A673 (cell line): ENCODE measurements at regions not wholly inside any gene's neighbourhood (a gene's known extent, or its start where the extent isn't known, plus 50 kb on each side); places are given as distances from the start of the nearest gene placed in this dataset.

Source experiments
- BruUV-seq: library from RNA; stranded (reverse); fragments of 400-500 nt; replicated peaks from 2 replicates; lab custom pipeline; 2021; lab: Mats Ljungman, UMichigan
- CTCF ChIA-PET: fragments of 300-600 bp; sonication (Branson Sonifier 250); formaldehyde crosslinking; loops from one replicate; lab custom pipeline; 2022; ENCODE audit warnings: antibody characterized with exemption; lab: Charles Lee
- POLR2A ChIA-PET: fragments of 300-600 bp; sonication (Branson Sonifier 250); formaldehyde crosslinking; loops from one replicate; lab custom pipeline; 2022; ENCODE audit warnings: antibody characterized with exemption; ENCODE audit not compliant: low non-redundant PET; lab: Charles Lee
- DNase-seq: peaks from one replicate; pipeline ENCODE4 v3.0.0-alpha.2; 2015; ENCODE audit warnings: low spot score
- H3K27ac ChIP-seq: fragments of 200-600 bp; sonication (generic); 2 replicates; pipeline ENCODE4 v1.5.1; 2016; ENCODE audit warnings: mixed run types, low read depth, mild to moderate bottlenecking, mixed read lengths, antibody characterized with exemption, low read length; ENCODE audit not compliant: poor library complexity, severe bottlenecking
- H3K27me3 ChIP-seq: fragments of 200-600 bp; sonication (generic); replicated peaks from 2 replicates; pipeline ENCODE4 v1.6.1; 2017; ENCODE audit warnings: mixed run types, low read depth, mild to moderate bottlenecking, mixed read lengths, antibody characterized with exemption, low read length; ENCODE audit not compliant: insufficient read depth, poor library complexity
- H3K36me3 ChIP-seq: fragments of 200-600 bp; sonication (generic); 2 replicates; pipeline ENCODE4 v1.6.1; 2016; ENCODE audit warnings: mixed run types, mild to moderate bottlenecking, mixed read lengths, antibody characterized with exemption, low read length; ENCODE audit not compliant: insufficient read depth, poor library complexity, severe bottlenecking
- H3K4me1 ChIP-seq: fragments of 200-600 bp; sonication (generic); 2 replicates; pipeline ENCODE4 v1.6.1; 2017; ENCODE audit warnings: mixed run types, mild to moderate bottlenecking, mixed read lengths, antibody characterized with exemption, low read length; ENCODE audit not compliant: insufficient read depth, poor library complexity, severe bottlenecking
- H3K4me3 ChIP-seq: fragments of 200-600 bp; sonication (generic); 2 replicates; pipeline ENCODE4 v1.5.1; 2016; ENCODE audit warnings: low read depth, mixed run types, mild to moderate bottlenecking, mixed read lengths, low read length; ENCODE audit not compliant: poor library complexity, severe bottlenecking
- H3K9me3 ChIP-seq: fragments of 200-600 bp; sonication (generic); 2 replicates; pipeline ENCODE4 v1.6.1; 2016; ENCODE audit warnings: mixed run types, low read depth, mild to moderate bottlenecking, mixed read lengths, antibody characterized with exemption, low read length; ENCODE audit not compliant: poor library complexity, severe bottlenecking
- CTCF ChIP-seq: fragments of 300-800, 200-600 bp; sonication (generic); conservative IDR thresholded peaks from 2 replicates; pipeline ENCODE4 v1.5.1; 2017; ENCODE audit warnings: low read depth, mild to moderate bottlenecking, antibody characterized with exemption, low read length, moderate library complexity, mixed read lengths
- EZH2 ChIP-seq: fragments of 200-600 bp; sonication (generic); IDR thresholded peaks from 2 replicates; pipeline ENCODE4 v1.6.1; 2017; ENCODE audit warnings: borderline replicate concordance, low read depth, mild to moderate bottlenecking, mixed read lengths, antibody characterized with exemption, low read length; ENCODE audit not compliant: poor library complexity, severe bottlenecking
- intact Hi-C: fragments of 100-400 bp; cut with micrococcal nuclease; formaldehyde crosslinking; loops from one replicate; pipeline ENCODE4 v1.10.0; 2022; ENCODE audit not compliant: unreplicated experiment

GRCh38 chr11:59264736-59265135 is 52.0 kb upstream of the MPEG1 start:
- no peaks in the 10 kb centered on the region for H3K9me3 ChIP-seq
- no peak for DNase-seq
- no peak overlapping the region for H3K27ac ChIP-seq
- intact Hi-C loops = no loop called here
- ChIA-PET POLR2A (no interaction called here), CTCF (no interaction called here)
- no peaks in the 10 kb centered on the region for H3K4me1 ChIP-seq
- no TSS peak for BruUV-seq
- TF ChIP-seq CTCF (no peak), EZH2 (no peak)
- H3K27me3 ChIP-seq = no peaks in the 10 kb centered on the region
- H3K4me3 ChIP-seq = no peak overlapping the region
- H3K36me3 ChIP-seq = no peaks in the 10 kb centered on the region

GRCh38 chr11:59263225-59263894 is 50.6 kb upstream of the MPEG1 start:
- intact Hi-C loops = no loop called here
- ChIA-PET CTCF (no interaction called here), POLR2A (no interaction called here)
- Histone ChIP-seq H3K4me1 (no peaks in the 10 kb centered on the region), H3K27ac (no peak overlapping the region), H3K9me3 (no peaks in the 10 kb centered on the region), H3K27me3 (no peaks in the 10 kb centered on the region), H3K36me3 (no peaks in the 10 kb centered on the region), H3K4me3 (no peak overlapping the region)
- DNase-seq = no peak
- peak; percentile 38; the same call in 1 of the 2 replicates for TF ChIP-seq CTCF
- TF ChIP-seq EZH2 = no peak
- BruUV-seq = no TSS peak
